ENCODE measurements at regions not wholly inside any gene's neighbourhood (a gene's known extent, or its start where the extent isn't known, plus 50 kb on each side); places are given as distances from the start of the nearest gene placed in this dataset.
"Not testable (repeated sequence)": the region's sequence is repeated elsewhere in the genome, so short reads cannot be mapped to it uniquely, and the experiment has no call there.

DNA sequence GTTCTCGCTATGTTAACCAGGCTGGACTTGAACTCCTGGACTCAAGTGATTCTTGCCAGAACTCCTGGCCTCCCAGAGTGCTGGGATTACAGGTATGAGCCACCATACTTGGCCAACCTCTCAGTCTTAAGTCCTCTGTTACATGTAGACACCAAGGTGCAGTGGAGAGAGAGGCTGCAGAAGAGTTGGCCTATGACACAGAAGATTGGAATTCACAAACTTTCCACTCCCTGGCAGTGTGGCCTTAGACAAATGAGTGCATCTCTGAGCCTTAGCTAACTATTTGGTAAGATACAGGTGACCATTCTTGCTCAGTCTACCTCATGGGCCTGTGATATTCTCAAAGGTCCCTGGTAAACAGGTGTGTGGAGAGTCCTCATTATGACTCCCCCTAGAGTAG, 159.7 kb downstream of the MYCN start (continued):
- no peak for TF ChIP-seq PATZ1 (CRISPR knock-in tag; IDR thresholded peaks at IDR 0.05; ENCODE audit: borderline replicate concordance)
- TF ChIP-seq ZNF8 (CRISPR knock-in tag; IDR thresholded peaks at IDR 0.05): no peak
- TF ChIP-seq ZNF70 (CRISPR knock-in tag; IDR thresholded peaks at IDR 0.05): no peak

- no peak for ATAC-seq
- TF ChIP-seq ZC3H10 (CRISPR knock-in tag; IDR thresholded peaks at IDR 0.05) (no peak), ARNTL (CRISPR knock-in tag; IDR thresholded peaks at IDR 0.05; ENCODE audit: borderline replicate concordance, low read depth) (no peak), ISL1 (CRISPR knock-in tag; IDR thresholded peaks at IDR 0.05) (no peak), ZFP3 (CRISPR knock-in tag; IDR thresholded peaks at IDR 0.05) (no peak), PPARA (CRISPR knock-in tag; IDR thresholded peaks at IDR 0.05; ENCODE audit: borderline replicate concordance) (no peak), BACH2 (CRISPR knock-in tag; IDR thresholded peaks at IDR 0.05; ENCODE audit: borderline replicate concordance) (no peak), GLIS3 (CRISPR knock-in tag; IDR thresholded peaks at IDR 0.05) (no peak), OSR1 (CRISPR knock-in tag; IDR thresholded peaks at IDR 0.05) (no peak), ZNF8 (CRISPR knock-in tag; IDR thresholded peaks at IDR 0.05) (no peak), ZNF70 (CRISPR knock-in tag; IDR thresholded peaks at IDR 0.05) (no peak), CSRNP3 (CRISPR knock-in tag; IDR thresholded peaks at IDR 0.05) (no peak), ZNF565 (CRISPR knock-in tag; conservative IDR thresholded peaks at IDR 0.05; ENCODE audit: low read depth) (no peak), TOX (CRISPR knock-in tag; IDR thresholded peaks at IDR 0.05; ENCODE audit: borderline replicate concordance) (no peak), SNAI2 (CRISPR knock-in tag; IDR thresholded peaks at IDR 0.05) (no peak), POU6F1 (CRISPR knock-in tag; IDR thresholded peaks at IDR 0.05; ENCODE audit: borderline replicate concordance, low read depth) (no peak)
Measured at GRCh38 chr2:16099326-16099725, 159.0 kb downstream of the MYCN start.

DNA sequence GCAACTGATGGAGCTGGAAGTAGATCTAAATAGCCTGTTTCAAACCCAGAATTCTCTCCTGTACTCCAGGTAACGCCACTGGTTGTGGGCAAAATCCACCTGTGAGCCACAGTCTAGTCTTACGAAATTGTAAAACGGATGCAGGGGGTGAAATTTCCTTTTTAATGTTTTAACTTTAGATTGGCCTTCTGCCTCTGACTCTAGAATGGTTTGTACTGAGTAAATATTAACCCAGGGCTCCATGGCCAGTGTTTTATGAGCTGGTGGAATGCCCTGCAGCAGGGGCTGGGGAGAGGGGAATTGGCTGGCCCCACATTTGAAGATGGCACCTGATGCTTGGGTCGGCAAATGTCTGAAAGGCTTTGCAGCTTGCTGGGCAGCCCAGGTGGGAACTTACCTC, 156.6 kb downstream of the MYCN start:
- TF ChIP-seq TOX (CRISPR knock-in tag; IDR thresholded peaks at IDR 0.05; ENCODE audit: borderline replicate concordance): no peak
- no peak for TF ChIP-seq SNAI2 (CRISPR knock-in tag; IDR thresholded peaks at IDR 0.05)
- TF ChIP-seq CSRNP3 (CRISPR knock-in tag; IDR thresholded peaks at IDR 0.05): no peak
- ATAC-seq: no peak

DNA sequence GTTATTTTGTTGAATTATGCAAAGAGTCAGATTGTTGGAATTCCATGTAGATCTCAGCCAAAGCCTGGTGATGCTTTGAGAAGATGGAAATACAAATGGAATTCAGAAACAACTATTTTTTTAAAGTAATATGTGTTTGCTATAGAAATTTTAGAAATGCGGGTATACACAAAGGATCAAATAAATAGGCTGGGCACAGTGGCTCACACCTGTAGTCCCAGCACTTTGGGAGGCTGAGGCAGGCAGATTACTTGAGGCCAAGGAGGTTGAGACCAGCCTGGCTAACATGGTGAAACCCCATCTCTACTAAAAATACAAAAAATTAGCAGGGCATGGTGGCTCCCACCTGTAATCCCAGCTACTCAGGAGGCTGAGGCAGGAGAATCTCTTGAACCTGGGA, 155.1 kb downstream of the MYCN start:
- not testable (repeated sequence) for ATAC-seq

DNA sequence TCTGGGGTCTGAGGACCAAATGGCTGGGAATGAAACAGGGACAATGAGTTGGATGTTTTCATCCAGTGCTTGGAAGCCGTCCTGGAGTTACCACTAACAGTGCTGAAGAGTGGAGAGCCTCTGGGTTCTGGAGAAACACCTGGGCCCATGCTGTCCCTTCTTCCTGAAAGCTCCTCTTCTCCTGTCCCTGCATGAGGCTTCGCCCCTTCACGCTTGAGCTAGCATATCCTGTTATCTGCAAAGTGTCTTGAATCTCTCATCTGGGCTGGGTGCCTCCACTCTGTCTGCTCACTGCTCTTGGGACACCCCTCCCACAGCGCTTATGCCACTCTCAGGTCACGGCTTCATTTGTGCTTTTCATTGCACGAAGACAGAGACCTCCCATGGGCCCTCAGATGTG, 154.5 kb downstream of the MYCN start:
- no peak for ATAC-seq
- TF ChIP-seq PPARA (CRISPR knock-in tag; IDR thresholded peaks at IDR 0.05; ENCODE audit: borderline replicate concordance): no peak
- no peak for TF ChIP-seq ZNF8 (CRISPR knock-in tag; IDR thresholded peaks at IDR 0.05)
- no peak for TF ChIP-seq TOX (CRISPR knock-in tag; IDR thresholded peaks at IDR 0.05; ENCODE audit: borderline replicate concordance)
- TF ChIP-seq TCF4 (CRISPR knock-in tag; IDR thresholded peaks at IDR 0.05; ENCODE audit: borderline replicate concordance): no peak
- TF ChIP-seq PATZ1 (CRISPR knock-in tag; IDR thresholded peaks at IDR 0.05; ENCODE audit: borderline replicate concordance): no peak
- no peak for TF ChIP-seq OSR1 (CRISPR knock-in tag; IDR thresholded peaks at IDR 0.05)
- no peak for TF ChIP-seq ZFP3 (CRISPR knock-in tag; IDR thresholded peaks at IDR 0.05)
- TF ChIP-seq CSDC2 (CRISPR knock-in tag; IDR thresholded peaks at IDR 0.05): no peak
- no peak for TF ChIP-seq RARB (CRISPR knock-in tag; IDR thresholded peaks at IDR 0.05)
- TF ChIP-seq CSRNP3 (CRISPR knock-in tag; IDR thresholded peaks at IDR 0.05): no peak
- TF ChIP-seq ZNF565 (CRISPR knock-in tag; conservative IDR thresholded peaks at IDR 0.05; ENCODE audit: low read depth): no peak
- TF ChIP-seq BACH2 (CRISPR knock-in tag; IDR thresholded peaks at IDR 0.05; ENCODE audit: borderline replicate concordance): no peak
- TF ChIP-seq CREB5 (CRISPR knock-in tag; IDR thresholded peaks at IDR 0.05; ENCODE audit: low read depth): no peak
